ENCODE measurements at regions not wholly inside any gene's neighbourhood (a gene's known extent, or its start where the extent isn't known, plus 50 kb on each side); places are given as distances from the start of the nearest gene placed in this dataset.
"Not testable (repeated sequence)": the region's sequence is repeated elsewhere in the genome, so short reads cannot be mapped to it uniquely, and the experiment has no call there.

- no peak for DNase-seq
These were observed 498.9 kb downstream of the BCKDHB start for GRCh38 chr6:80605165-80605989.

DNA sequence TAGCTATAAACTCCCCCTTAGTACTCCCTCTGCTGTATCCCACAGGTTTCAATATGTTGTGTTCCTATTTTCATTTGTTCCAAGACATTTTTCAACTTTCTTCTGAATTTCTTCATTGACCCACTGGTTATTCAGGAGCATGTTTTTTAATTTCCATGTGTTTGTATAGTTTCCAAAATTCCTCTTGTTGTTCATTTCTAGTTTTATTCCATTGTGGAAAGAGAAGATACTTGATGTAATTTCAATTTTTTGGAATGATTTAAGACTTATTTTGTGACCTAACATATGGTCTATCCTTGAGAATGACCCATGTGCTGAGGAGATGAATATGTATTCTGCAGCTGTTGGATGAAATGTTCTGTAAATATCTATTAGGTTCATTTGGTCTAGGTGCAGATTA, 497.2 kb downstream of the BCKDHB start:
- no peak for DNase-seq

- DNase-seq: no peak
These were observed 488.0 kb downstream of the BCKDHB start for GRCh38 chr6:80594461-80594860.

DNA sequence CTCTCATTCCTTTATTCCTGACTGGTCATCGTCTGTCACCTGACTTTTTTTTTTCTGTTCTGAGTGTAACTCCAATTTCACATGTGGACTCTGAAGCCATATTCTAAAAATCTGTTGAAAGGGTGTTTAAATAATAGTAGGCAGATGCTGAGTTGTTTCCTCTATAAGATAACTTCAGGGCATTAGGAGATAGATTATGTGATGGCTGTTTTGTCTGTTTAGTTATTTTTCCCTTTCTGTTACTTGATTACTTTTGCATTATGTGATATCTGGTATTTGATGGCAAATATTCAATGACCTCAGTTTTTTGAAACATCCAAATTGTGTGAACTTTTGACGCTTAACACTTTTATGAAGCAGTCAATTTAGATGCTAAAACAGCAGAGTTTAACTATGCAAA, 486.0 kb downstream of the BCKDHB start:
- DNase-seq: no peak

- no peak for DNase-seq
These were observed 479.8 kb downstream of the BCKDHB start for GRCh38 chr6:80586242-80586641.

GRCh38 chr6:80579391-80580023, 473.0 kb downstream of the BCKDHB start:
- no peak for DNase-seq

DNA sequence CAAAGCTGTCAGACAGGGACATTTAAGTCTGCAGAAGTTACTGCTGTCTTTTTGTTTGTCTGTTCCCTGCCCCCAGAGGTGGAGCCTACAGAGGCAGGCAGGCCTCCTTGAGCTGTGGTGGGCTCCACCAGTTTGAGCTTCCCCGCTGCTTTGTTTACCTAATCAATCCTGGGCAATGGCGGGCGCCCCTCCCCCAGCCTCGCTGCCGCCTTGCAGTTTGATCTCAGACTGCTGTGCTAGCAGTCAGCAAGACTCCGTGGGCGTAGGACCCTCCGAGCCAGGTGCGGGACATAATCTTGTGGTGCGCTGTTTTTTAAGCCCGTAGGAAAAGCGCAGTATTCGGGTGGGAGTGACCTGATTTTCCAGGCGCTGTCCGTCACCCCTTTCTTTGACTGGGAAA, 466.8 kb downstream of the BCKDHB start:
- DNase-seq: not testable (repeated sequence)

DNA sequence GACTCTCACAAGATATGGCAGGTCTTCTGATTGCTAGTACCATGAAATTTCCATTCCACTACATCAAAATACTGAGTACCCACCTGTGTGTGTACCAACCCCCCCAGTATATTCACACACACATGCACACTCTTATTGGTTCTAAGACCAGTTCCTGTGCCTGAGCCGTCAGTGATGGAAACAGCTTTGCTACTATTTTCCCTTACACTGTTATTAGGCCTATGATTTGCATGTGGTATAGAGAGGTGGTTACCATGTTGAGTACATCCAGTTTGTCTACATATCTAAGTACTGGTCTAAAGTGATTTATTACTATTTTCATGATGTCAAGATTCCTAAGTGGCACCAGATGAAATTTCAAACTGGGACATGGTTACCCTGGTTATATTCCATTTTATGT, 459.9 kb downstream of the BCKDHB start:
- no peak for DNase-seq

- DNase-seq: no peak
These were observed 446.7 kb downstream of the BCKDHB start for GRCh38 chr6:80553071-80553740.

- no peak for DNase-seq
These were observed 444.3 kb downstream of the BCKDHB start for GRCh38 chr6:80550748-80551147.

DNA sequence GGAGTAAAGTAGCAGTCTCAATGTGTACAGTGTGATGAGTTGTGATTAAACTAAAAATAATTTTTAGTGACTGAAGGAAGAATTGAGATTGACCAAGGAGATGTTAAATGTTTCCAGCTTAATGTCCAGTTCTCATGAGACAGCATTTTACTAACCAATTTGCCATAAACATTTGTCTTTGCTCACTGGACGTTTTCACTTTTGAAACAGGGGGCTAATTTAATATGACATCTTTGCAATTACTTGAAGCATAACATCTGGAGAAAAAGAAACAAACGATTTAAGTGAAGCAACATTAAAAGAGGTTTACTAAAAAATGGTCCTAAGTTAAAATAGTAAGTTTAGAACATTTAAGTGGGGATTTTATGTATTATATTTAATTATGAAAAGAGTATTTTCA, 443.8 kb downstream of the BCKDHB start:
- no peak for DNase-seq

DNA sequence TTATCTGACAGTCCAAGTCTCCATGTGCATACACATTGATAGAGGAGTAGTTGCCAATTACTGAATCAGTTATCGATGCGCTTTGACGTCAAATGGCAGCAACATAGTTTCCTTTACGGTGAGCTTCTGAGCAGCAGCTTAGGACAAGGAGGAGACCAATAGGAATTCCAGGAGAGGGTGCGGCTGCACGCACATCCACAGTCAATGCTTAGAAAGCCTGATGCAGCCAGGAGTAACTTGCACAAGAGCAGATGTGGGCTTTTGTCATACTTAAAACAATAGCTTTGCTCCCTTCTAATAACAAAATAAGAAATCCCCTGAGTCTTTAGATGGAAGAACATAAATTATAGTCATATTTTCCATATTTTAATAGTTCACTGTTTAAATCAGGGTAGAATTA, 442.1 kb downstream of the BCKDHB start:
- no peak for DNase-seq

DNA sequence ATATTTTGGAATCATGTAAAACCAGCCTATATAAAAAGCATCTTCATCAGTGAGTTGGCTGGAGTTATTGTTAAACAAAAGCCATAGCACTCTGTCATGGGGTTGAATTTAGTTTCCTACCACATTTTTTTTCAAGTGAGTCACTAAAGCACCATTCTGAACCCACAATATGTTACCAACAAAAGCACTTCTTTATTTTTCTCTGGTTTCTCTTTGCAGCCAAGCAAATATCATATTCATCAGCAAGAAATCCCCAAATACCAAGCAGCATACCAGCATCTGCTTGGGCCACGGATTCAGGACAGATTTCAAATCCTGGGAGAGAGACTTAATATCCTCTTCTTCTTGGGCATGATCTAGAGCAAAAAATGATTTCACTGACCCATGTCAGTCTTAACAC, 441.4 kb downstream of the BCKDHB start:
- DNase-seq: no peak

DNA sequence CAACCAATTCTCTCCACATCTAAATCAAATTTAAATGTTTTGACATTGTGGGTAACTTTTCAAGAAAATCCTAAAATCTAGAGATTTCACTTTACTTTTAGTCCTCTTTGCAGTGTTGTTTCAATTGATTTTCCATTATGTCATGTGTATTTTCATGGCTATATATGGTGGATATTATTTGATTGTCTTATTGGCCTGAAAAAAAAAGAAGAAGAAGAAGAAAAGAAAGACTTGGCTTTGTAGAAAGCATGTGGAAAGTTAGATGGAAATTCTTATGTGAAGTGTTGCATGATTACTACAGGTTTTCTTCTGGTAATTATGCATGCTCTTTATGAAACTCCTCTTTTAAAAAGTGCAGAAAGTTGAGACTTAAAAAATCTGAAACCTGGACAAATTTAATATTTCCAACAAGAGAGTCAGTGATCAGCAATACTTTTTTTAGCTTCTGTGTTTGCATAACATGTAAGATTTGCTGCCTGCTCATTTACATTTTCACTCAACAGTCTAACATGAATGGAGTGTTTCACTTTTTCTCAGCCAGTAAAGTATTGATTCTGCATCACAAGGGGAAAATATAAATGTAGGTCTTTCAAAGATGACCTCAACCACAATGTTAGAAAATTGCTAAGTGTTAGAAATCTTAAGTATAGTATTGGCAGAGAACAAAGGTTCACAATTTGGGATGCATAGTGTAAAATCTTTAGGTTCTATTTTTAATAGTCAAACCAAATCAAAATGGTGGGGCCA, 438.7 kb downstream of the BCKDHB start:
- DNase-seq: no peak

DNA sequence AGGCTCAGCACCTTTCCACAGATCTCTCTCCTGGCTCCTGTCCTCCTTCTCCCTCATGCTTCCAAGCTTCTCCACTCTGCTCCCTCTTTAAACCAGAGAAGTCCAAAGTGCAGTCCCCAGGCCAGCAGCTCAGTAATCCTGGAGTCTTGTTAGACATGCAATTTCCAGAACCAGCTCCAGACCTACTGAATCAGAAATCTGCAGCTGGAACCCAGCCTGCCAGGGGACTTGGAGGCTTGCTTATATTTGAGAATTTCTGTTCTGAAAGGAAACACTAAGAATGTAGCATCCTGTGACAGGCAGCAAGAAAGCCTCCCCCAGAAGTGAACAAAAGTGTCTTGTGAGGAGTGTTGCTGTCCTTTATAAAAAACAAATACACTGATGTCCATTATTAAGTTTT, 438.1 kb downstream of the BCKDHB start:
- DNase-seq: no peak

DNA sequence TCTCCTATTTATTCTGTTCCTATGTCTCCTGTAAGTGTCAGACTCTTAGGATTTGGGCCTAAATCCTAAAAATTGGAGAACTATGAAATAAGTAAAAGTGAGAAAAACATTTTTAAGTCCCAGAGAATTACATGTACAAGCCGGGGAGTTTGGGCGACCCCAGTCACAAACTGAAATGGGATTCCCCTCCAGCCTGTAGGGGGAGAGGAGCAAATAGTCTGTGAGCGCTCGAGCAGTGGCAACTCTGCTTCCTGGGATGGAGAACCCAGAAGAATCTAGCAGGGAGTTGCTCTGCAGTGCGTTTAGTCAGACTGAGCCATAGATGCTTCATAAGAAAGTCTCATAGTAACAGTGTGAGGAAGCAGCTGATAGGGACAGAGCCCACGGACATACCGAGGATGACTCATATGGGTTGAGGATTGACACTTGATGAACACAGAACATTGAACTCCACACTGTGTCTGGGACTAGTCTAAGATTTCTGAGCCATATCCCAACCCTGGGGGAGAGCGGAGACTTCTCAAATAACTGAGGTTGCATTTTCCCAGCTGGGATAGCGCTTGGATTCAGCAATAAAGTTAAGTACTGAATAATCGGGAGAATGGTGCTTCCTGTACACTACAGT, 437.2 kb downstream of the BCKDHB start:
- no peak for DNase-seq

DNA sequence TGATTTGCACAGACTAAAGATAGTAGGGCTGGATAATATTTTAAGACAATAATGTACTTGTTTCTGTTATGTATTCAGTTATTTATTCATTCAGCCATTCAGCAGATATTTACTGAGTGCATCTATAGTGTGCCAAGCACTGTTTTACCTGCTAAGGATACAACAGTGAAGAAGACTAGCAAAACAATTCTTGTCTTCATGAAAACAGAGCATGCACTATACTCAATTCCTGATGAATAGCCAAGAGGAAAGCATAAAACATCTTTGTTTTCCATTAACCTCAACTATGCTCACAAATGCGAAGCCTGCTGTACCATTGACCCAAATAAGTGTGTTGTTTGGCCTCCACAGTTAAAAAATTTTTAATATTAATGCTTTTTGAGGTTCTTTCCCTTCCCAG, 436.7 kb downstream of the BCKDHB start:
- DNase-seq: no peak

- no peak for DNase-seq
These were observed 435.4 kb downstream of the BCKDHB start for GRCh38 chr6:80541886-80542285.

DNA sequence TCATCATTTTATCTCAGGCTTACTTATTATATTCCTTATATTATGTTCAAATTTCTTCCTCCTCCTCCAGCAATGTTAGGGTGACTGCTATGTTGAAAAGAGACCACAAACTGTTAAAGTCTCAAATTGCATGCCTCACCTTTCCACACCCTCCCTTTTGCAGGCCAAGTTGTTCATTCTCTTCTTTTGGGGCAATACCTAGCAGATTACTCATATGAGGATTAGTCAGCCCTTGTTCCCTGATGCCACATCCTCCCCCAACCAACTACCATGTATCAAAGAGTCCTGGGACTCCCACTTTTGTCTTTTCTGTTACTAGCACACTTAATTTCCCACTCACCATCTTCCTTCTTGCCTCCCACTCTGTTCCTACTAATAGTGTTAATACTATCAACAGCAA, 434.7 kb downstream of the BCKDHB start:
- peak; percentile 24 for DNase-seq

GRCh38 chr6:80540700-80541099, 434.2 kb downstream of the BCKDHB start:
- no peak for DNase-seq

- no peak for DNase-seq
These were observed 430.9 kb downstream of the BCKDHB start for GRCh38 chr6:80537118-80537972.

Data from T1000 (cell line).